ENCODE measurements at regions not wholly inside any gene's neighbourhood (a gene's known extent, or its start where the extent isn't known, plus 50 kb on each side); places are given as distances from the start of the nearest gene placed in this dataset.

GRCh38 chr1:59070610-59071009 lies 226.3 kb upstream of the FGGY start:
- TF ChIP-seq POLR2A (IDR thresholded peaks at IDR 0.05; ENCODE audit: extremely low read depth, insufficient read length) (no peak), MYC (IDR thresholded peaks at IDR 0.05; ENCODE audit: low read depth, low read length) (no peak), CTCF (IDR thresholded peaks at IDR 0.05; ENCODE audit: low read depth, low read length) (no peak), MAX (IDR thresholded peaks at IDR 0.05; ENCODE audit: low read depth, low read length) (no peak)
- no peak overlapping the region for H3K4me3 ChIP-seq (ENCODE audit: low read depth, low read length)
- no peak for DNase-seq (ENCODE audit: low read depth)

GRCh38 chr1:59071289-59071688 lies 225.6 kb upstream of the FGGY start:
- peak; percentile 67 for DNase-seq (ENCODE audit: low read depth)
- no peak overlapping the region for H3K4me3 ChIP-seq (ENCODE audit: low read depth, low read length)
- TF ChIP-seq MAX (IDR thresholded peaks at IDR 0.05; ENCODE audit: low read depth, low read length) (no peak), POLR2A (IDR thresholded peaks at IDR 0.05; ENCODE audit: extremely low read depth, insufficient read length) (no peak), CTCF (IDR thresholded peaks at IDR 0.05; ENCODE audit: low read depth, low read length) (no peak), MYC (IDR thresholded peaks at IDR 0.05; ENCODE audit: low read depth, low read length) (no peak)

GRCh38 chr1:59071876-59072582 lies 224.9 kb upstream of the FGGY start:
- no peak for TF ChIP-seq POLR2A (IDR thresholded peaks at IDR 0.05; ENCODE audit: extremely low read depth, insufficient read length)
- no peak for TF ChIP-seq CTCF (IDR thresholded peaks at IDR 0.05; ENCODE audit: low read depth, low read length)
- no peak for TF ChIP-seq MAX (IDR thresholded peaks at IDR 0.05; ENCODE audit: low read depth, low read length)
- TF ChIP-seq MYC (IDR thresholded peaks at IDR 0.05; ENCODE audit: low read depth, low read length): no peak
- no peak overlapping the region for H3K4me3 ChIP-seq (ENCODE audit: low read depth, low read length)
- peak; percentile 64 for DNase-seq (ENCODE audit: low read depth)

- DNase-seq (ENCODE audit: low read depth): peak; percentile 59
- no peak overlapping the region for H3K4me3 ChIP-seq (ENCODE audit: low read depth, low read length)
- TF ChIP-seq CTCF (IDR thresholded peaks at IDR 0.05; ENCODE audit: low read depth, low read length): no peak
Observed at GRCh38 chr1:59072583-59072947, 224.3 kb upstream of the FGGY start.

GRCh38 chr1:59074598-59074997 lies 222.3 kb upstream of the FGGY start:
- DNase-seq (ENCODE audit: low read depth): no peak
- TF ChIP-seq MAX (IDR thresholded peaks at IDR 0.05; ENCODE audit: low read depth, low read length) (no peak), MYC (IDR thresholded peaks at IDR 0.05; ENCODE audit: low read depth, low read length) (no peak), POLR2A (IDR thresholded peaks at IDR 0.05; ENCODE audit: extremely low read depth, insufficient read length) (no peak), CTCF (IDR thresholded peaks at IDR 0.05; ENCODE audit: low read depth, low read length) (no peak)
- no peak overlapping the region for H3K4me3 ChIP-seq (ENCODE audit: low read depth, low read length)

- DNase-seq (ENCODE audit: low read depth): no peak
- no peak for TF ChIP-seq POLR2A (IDR thresholded peaks at IDR 0.05; ENCODE audit: extremely low read depth, insufficient read length)
- TF ChIP-seq MAX (IDR thresholded peaks at IDR 0.05; ENCODE audit: low read depth, low read length): no peak
- no peak for TF ChIP-seq MYC (IDR thresholded peaks at IDR 0.05; ENCODE audit: low read depth, low read length)
- no peak for TF ChIP-seq CTCF (IDR thresholded peaks at IDR 0.05; ENCODE audit: low read depth, low read length)
- H3K4me3 ChIP-seq (ENCODE audit: low read depth, low read length): no peak overlapping the region
Observed at GRCh38 chr1:59075021-59075420, 221.9 kb upstream of the FGGY start.

Data from NB4 (cell line).